ENCODE measurements at regions not wholly inside any gene's neighbourhood (a gene's known extent, or its start where the extent isn't known, plus 50 kb on each side); places are given as distances from the start of the nearest gene placed in this dataset.
"Not testable (repeated sequence)": the region's sequence is repeated elsewhere in the genome, so short reads cannot be mapped to it uniquely, and the experiment has no call there.

DNA sequence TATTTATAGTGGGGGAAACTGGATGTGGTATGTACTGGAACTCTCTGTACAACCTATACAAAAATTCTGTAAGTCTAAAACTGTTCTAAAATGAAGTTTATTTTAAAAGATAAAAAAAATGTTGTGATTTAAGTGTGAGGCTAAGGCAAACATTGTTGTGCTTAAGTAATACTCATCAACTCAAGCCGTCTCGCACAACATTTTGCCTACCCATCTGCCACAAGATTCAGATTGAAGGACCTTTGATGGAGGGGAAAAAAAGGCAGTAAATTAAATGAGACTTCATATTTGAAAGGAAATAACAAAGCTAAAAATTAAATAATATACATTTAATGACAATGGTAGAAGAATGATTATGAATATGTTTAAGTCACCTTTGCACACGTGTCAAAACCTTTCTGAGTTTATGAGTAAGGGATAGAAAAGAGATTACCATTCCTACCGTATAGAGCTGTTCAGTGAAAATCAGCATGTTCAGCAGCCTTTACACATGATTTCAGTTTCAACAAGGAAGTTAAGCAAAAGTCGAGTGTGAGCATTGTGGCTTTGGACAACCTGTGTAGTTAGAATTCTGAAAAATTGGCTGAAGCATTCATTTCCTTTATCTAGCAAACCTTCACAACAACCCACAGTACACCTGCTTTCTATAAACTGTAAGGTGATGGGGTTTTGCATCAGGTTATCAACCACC, 499.3 kb downstream of the IRS1 start:
- no peak for DNase-seq (ENCODE audit: low read depth)
- TF ChIP-seq, protein P1, sequence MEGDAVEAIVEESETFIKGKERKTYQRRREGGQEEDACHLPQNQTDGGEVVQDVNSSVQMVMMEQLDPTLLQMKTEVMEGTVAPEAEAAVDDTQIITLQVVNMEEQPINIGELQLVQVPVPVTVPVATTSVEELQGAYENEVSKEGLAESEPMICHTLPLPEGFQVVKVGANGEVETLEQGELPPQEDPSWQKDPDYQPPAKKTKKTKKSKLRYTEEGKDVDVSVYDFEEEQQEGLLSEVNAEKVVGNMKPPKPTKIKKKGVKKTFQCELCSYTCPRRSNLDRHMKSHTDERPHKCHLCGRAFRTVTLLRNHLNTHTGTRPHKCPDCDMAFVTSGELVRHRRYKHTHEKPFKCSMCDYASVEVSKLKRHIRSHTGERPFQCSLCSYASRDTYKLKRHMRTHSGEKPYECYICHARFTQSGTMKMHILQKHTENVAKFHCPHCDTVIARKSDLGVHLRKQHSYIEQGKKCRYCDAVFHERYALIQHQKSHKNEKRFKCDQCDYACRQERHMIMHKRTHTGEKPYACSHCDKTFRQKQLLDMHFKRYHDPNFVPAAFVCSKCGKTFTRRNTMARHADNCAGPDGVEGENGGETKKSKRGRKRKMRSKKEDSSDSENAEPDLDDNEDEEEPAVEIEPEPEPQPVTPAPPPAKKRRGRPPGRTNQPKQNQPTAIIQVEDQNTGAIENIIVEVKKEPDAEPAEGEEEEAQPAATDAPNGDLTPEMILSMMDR (IDR thresholded peaks at IDR 0.05; ENCODE audit: insufficient read depth, low read length, poor library complexity, severe bottlenecking), result no peak
- no peaks in the 10 kb centered on the region for H3K36me3 ChIP-seq (ENCODE audit: control insufficient read depth, insufficient read depth, low read length)
- H3K4me3 ChIP-seq (ENCODE audit: low read depth, low read length), result no peak overlapping the region
- H3K27me3 ChIP-seq (ENCODE audit: control insufficient read depth, insufficient read depth, low read length), result no peaks in the 10 kb centered on the region

DNA sequence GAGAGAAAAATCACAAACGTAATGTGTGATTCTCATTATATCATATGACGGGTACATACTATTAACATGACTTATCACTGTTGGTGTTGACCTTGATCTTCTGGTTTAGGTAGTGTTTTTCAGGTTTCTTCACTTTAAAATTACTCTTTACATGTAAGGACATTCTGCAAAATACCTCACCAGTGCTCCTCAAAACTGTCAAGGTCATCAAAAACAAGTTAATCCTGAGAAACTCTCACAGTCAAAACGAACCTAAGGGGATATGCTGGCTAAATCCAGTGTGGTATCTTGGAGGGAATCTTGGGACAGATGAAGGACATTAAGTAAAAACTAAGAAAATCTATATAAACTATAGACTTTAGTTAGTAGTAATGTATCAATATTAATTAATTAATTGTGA, 499.8 kb downstream of the IRS1 start:
- TF ChIP-seq, protein P1 (IDR thresholded peaks at IDR 0.05; ENCODE audit: insufficient read depth, low read length, poor library complexity, severe bottlenecking), result no peak
- no peak for DNase-seq (ENCODE audit: low read depth)
- Histone ChIP-seq H3K36me3 (ENCODE audit: control insufficient read depth, insufficient read depth, low read length) (no peaks in the 10 kb centered on the region), H3K4me3 (ENCODE audit: low read depth, low read length) (no peak overlapping the region), H3K27me3 (ENCODE audit: control insufficient read depth, insufficient read depth, low read length) (no peaks in the 10 kb centered on the region)

DNA sequence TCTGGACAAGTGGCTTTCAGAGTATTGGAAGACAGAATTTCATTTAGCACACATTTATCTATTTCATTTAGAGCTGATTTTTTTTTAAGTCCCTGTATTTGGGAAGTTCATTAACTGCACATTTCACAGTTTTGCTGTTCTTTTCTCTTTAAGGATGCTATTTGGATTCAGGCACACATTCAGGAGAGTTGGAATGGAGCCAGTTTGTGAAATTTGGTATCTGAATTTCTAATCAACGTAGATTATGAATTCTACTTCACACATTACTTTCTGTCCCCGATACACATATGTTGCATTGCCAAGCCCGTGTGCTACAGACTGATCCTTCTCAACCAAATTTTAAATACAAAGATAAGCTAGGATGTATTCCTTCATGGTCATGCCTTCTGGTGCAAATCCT, 503.9 kb downstream of the IRS1 start:
- Histone ChIP-seq H3K4me3 (ENCODE audit: low read depth, low read length) (no peak overlapping the region), H3K27me3 (ENCODE audit: control insufficient read depth, insufficient read depth, low read length) (no peaks in the 10 kb centered on the region), H3K36me3 (ENCODE audit: control insufficient read depth, insufficient read depth, low read length) (no peaks in the 10 kb centered on the region)
- TF ChIP-seq, protein P1 (IDR thresholded peaks at IDR 0.05; ENCODE audit: insufficient read depth, low read length, poor library complexity, severe bottlenecking), result no peak
- DNase-seq (ENCODE audit: low read depth), result no peak

DNA sequence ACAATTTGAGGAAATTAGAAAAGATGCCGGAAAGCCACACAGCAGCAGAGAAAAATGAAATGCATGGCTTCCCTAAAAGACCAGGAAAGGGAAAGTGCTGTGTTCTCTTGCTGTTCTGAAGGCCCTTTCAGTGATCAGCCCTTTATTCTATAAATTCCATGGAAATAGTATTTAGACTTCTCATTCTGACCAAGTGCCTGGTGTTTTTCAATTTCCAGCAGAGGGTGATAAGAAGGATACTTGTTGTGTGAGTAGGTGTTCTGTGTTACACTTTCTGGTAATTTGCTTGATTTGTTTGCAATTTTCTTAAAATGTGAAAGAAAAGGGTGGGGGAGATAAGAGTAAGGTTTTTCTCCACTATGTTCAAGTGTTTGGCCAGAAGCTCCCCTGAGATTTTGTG, 504.5 kb downstream of the IRS1 start:
- Histone ChIP-seq H3K36me3 (ENCODE audit: control insufficient read depth, insufficient read depth, low read length) (no peaks in the 10 kb centered on the region), H3K4me3 (ENCODE audit: low read depth, low read length) (no peak overlapping the region), H3K27me3 (ENCODE audit: control insufficient read depth, insufficient read depth, low read length) (no peaks in the 10 kb centered on the region)
- TF ChIP-seq, protein P1 (IDR thresholded peaks at IDR 0.05; ENCODE audit: insufficient read depth, low read length, poor library complexity, severe bottlenecking), result no peak
- no peak for DNase-seq (ENCODE audit: low read depth)

DNA sequence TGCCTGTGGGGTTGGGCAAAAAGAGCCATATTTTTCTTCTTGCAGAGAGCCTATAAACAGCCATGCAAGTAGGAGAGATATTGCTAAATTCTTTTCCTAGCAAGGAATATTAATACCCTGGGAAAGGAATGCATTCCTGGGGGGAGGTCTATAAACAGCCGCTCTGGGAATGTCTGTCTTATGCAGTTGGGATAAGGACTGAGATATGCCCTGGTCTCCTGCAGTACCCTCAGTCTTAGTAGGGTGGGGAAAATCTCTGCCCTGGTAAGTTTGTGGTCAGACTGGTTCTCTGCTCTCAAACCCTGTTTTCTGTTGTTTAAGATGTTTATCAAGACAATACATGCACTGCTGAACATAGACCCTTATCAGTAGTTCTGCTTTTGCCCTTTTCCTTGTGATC, 508.3 kb downstream of the IRS1 start:
- DNase-seq (ENCODE audit: low read depth); H3K36me3 ChIP-seq (ENCODE audit: control insufficient read depth, insufficient read depth, low read length); H3K27me3 ChIP-seq (ENCODE audit: control insufficient read depth, insufficient read depth, low read length); H3K4me3 ChIP-seq (ENCODE audit: low read depth, low read length): not testable (repeated sequence)

DNA sequence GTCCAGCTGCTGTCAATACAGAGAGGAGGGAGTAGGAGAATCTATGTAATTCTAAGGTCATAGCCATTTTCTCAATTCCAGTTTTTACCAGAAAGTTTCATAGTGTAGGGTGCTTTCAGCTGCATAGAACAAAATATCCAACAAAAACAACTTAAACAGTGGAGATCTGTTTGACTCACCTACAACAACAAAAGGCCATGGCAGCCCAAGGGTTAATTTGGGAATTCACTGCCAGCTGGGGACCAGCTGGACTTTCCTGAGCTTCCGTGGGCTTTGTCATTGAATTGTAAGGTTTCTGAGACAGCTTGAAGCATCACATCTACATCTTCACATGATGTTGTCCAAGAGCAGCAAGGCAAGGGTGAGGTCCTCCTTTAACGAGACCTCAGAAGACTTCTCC, 512.7 kb downstream of the IRS1 start:
- H3K36me3 ChIP-seq (ENCODE audit: control insufficient read depth, insufficient read depth, low read length), result no peaks in the 10 kb centered on the region
- H3K4me3 ChIP-seq (ENCODE audit: low read depth, low read length), result no peak overlapping the region
- H3K27me3 ChIP-seq (ENCODE audit: control insufficient read depth, insufficient read depth, low read length), result no peaks in the 10 kb centered on the region
- DNase-seq (ENCODE audit: low read depth), result no peak
- TF ChIP-seq, protein P1 (IDR thresholded peaks at IDR 0.05; ENCODE audit: insufficient read depth, low read length, poor library complexity, severe bottlenecking), result no peak

Measured in kidney epithelial cell (primary cell).